PC-9 (cell line): ENCODE measurements at regions not wholly inside any gene's neighbourhood (a gene's known extent, or its start where the extent isn't known, plus 50 kb on each side); places are given as distances from the start of the nearest gene placed in this dataset.
A peak's percentile ranks its signal among the peaks of the same experiment; 100 is the strongest.

ENCODE experiments used
- BruUV-seq: library from RNA; stranded (reverse); fragments of 400-500 nt; replicated peaks from 2 replicates; lab custom pipeline; 2021; lab: Mats Ljungman, UMichigan
- CTCF ChIA-PET: fragments of 300-600 bp; sonication (Branson Sonifier 250); formaldehyde crosslinking; loops from one replicate; lab custom pipeline; 2022; ENCODE audit warnings: antibody characterized with exemption; lab: Charles Lee
- POLR2A ChIA-PET: fragments of 300-600 bp; sonication (Branson Sonifier 250); formaldehyde crosslinking; loops from one replicate; lab custom pipeline; 2022; ENCODE audit warnings: antibody characterized with exemption; ENCODE audit not compliant: unreplicated experiment; lab: Charles Lee
- DNase-seq, 2 experiments: peaks; one replicate each; pipeline versions ENCODE4 v3.0.0 to v3.0.0-alpha.2; 2015 to 2022; ENCODE audit warnings: mixed read lengths in 1 of 2
- H2AFZ ChIP-seq: fragments of 200-600 bp; sonication (generic); 2 replicates; pipeline ENCODE4 v1.8.1; 2017; ENCODE audit warnings: antibody characterized with exemption
- H3F3A ChIP-seq: fragments of 200-600 bp; sonication (generic); 2 replicates; pipeline ENCODE4 v1.8.1; 2017; ENCODE audit warnings: antibody characterized with exemption, mild to moderate bottlenecking, low read depth; ENCODE audit not compliant: insufficient read depth
- H3K27ac ChIP-seq: fragments of 200-600 bp; sonication (generic); 2 replicates; pipeline ENCODE4 v1.6.1; 2016; ENCODE audit warnings: mixed run types
- H3K27me3 ChIP-seq: fragments of 200-600 bp; sonication (generic); 2 replicates; pipeline ENCODE4 v1.6.1; 2016; ENCODE audit warnings: low read depth, mixed run types; ENCODE audit not compliant: insufficient read depth
- H3K36me3 ChIP-seq: fragments of 200-600 bp; sonication (generic); 2 replicates; pipeline ENCODE4 v1.6.1; 2016; ENCODE audit warnings: low read depth, mixed run types
- H3K4me1 ChIP-seq: fragments of 200-600 bp; sonication (generic); replicated peaks from 2 replicates; pipeline ENCODE4 v1.6.1; 2016; ENCODE audit warnings: mixed run types; ENCODE audit not compliant: insufficient read depth
- H3K4me2 ChIP-seq: fragments of 200-600 bp; sonication (generic); 2 replicates; pipeline ENCODE4 v1.6.1; 2017; ENCODE audit warnings: mixed run types
- H3K4me3 ChIP-seq: fragments of 200-600 bp; sonication (generic); 2 replicates; pipeline ENCODE4 v1.6.1; 2016; ENCODE audit warnings: mixed run types
- H3K79me2 ChIP-seq: fragments of 200-600 bp; sonication (generic); 2 replicates; pipeline ENCODE4 v1.6.1; 2017; ENCODE audit warnings: low read depth, mixed run types
- H3K9me2 ChIP-seq: fragments of 200-600 bp; sonication (generic); 2 replicates; pipeline ENCODE4 v1.8.1; 2017; ENCODE audit warnings: mild to moderate bottlenecking; ENCODE audit not compliant: insufficient read depth
- H3K9me3 ChIP-seq: fragments of 200-600 bp; sonication (generic); 2 replicates; pipeline ENCODE4 v1.8.1; 2016; ENCODE audit warnings: low read depth; ENCODE audit not compliant: insufficient read depth
- H4K20me1 ChIP-seq: fragments of 200-600 bp; sonication (generic); 2 replicates; pipeline ENCODE4 v1.8.1; 2017; ENCODE audit not compliant: insufficient read depth
- EZH2 ChIP-seq: fragments of 200-600 bp; sonication (generic); IDR thresholded peaks from 2 replicates; pipeline ENCODE4 v1.8.0; 2017; ENCODE audit warnings: antibody characterized with exemption, low read depth
- intact Hi-C: fragments of 100-400 bp; cut with micrococcal nuclease; formaldehyde crosslinking; loops from one replicate; pipeline ENCODE4 v1.10.0; 2022; ENCODE audit not compliant: unreplicated experiment
- TF ChIP-seq, protein P1 (sequence below): fragments of 200-600 bp; sonication (generic); conservative IDR thresholded peaks from 2 replicates; pipeline ENCODE4 v1.6.1; 2017; ENCODE audit warnings: mixed run types, antibody characterized with exemption, mild to moderate bottlenecking, moderate library complexity

DNA sequence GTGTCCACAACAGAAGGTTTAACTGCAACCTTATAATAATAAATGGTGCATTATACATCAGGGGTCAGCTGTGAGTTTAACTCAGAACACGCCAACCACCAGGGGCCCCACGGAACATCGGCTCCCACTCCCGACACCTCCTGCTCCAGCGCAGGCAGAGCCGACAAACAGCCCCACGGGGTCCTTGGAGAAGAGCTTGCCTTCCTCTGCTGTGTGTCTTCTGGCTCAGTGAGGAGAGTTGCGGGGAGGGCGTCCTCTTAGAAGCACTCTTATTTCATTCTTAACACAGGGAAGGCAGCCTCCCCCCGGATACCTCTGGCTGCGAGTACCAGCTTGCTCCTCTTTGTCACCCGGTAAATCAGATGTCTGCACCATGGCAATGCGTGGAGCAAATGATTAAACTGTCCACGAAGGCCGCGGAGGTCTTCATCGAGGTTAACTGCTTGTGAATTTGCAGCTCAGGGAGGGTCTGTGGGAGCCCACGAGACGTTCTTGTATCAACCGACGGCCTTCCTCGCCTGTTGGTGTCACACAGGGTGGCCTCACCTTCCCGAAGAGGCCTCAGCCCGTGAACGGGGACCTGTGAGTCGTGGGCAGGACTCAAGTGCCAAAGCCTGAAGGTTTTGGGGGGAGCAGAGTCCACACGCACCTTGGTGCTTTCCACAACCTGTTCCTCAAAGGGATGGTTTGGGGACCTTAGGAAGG lies 464.0 kb downstream of the BRD1 start:
- no TSS peak for BruUV-seq
- intact Hi-C loops, result no loop called here
- H3K4me3 ChIP-seq, result no peak overlapping the region
- no peak overlapping the region for H2AFZ ChIP-seq
- H3K9me3 ChIP-seq, result no peaks in the 10 kb centered on the region
- no peaks in the 10 kb centered on the region for H3K4me1 ChIP-seq
- H3F3A ChIP-seq, result no peaks in the 10 kb centered on the region
- ChIA-PET CTCF (no interaction called here), POLR2A (no interaction called here)
- H3K36me3 ChIP-seq, result no peaks in the 10 kb centered on the region
- no peak overlapping the region for H3K4me2 ChIP-seq
- TF ChIP-seq EZH2, result peak; percentile 77; the same call in 1 of the 2 replicates
- TF ChIP-seq, protein P1, sequence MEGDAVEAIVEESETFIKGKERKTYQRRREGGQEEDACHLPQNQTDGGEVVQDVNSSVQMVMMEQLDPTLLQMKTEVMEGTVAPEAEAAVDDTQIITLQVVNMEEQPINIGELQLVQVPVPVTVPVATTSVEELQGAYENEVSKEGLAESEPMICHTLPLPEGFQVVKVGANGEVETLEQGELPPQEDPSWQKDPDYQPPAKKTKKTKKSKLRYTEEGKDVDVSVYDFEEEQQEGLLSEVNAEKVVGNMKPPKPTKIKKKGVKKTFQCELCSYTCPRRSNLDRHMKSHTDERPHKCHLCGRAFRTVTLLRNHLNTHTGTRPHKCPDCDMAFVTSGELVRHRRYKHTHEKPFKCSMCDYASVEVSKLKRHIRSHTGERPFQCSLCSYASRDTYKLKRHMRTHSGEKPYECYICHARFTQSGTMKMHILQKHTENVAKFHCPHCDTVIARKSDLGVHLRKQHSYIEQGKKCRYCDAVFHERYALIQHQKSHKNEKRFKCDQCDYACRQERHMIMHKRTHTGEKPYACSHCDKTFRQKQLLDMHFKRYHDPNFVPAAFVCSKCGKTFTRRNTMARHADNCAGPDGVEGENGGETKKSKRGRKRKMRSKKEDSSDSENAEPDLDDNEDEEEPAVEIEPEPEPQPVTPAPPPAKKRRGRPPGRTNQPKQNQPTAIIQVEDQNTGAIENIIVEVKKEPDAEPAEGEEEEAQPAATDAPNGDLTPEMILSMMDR, result no peak
- H3K27me3 ChIP-seq, result peaks cover 95% of the 10 kb centered on the region
- 0 out of 2 replicates have a peak, but pooled peaks cover 13% of the 10 kb centered on the region for H4K20me1 ChIP-seq
- no peak for DNase-seq
- no peaks in the 10 kb centered on the region for H3K79me2 ChIP-seq
- no peaks in the 10 kb centered on the region for H3K9me2 ChIP-seq
- H3K27ac ChIP-seq, result no peak overlapping the region

DNA sequence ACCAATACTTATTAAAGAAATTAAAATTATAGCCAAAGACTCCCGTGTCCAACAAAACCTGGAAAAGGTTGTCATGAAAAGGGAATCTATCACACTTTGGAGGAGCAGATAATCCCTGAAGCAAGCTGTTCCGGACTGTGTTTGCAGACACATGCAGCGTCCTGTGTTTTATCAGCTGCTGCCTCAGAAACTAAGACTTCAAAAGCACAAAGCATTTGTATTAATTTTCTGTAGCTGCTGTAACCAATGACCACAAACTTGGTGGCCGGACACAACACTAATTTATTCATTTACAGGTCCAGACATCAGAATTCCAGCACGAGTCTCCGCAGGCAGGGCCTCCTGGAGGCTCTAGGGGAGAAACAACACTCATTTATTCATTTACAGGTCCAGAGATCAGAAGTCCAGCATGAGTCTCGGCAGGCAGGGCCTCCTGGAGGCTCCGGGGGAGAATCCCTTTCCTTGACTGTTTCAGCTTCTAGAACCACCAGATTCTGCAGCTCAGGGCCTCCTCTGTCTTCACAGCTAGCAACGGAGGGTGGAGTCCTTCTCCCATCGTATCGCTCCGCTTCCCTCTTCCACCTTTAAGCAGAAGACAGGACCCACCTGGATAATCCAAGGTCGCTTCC lies 465.3 kb downstream of the BRD1 start:
- H3K36me3 ChIP-seq, result no peaks in the 10 kb centered on the region
- POLR2A ChIA-PET, result no interaction called here
- no peaks in the 10 kb centered on the region for H3K9me3 ChIP-seq
- CTCF ChIA-PET, result no interaction called here
- no peak overlapping the region for H3K27ac ChIP-seq
- TF ChIP-seq EZH2, result no peak
- TF ChIP-seq, protein P1, result no peak
- no peaks in the 10 kb centered on the region for H3F3A ChIP-seq
- H3K9me2 ChIP-seq, result no peaks in the 10 kb centered on the region
- H4K20me1 ChIP-seq, result peaks cover 13% of the 10 kb centered on the region; the same call in 1 of the 2 replicates
- no peaks in the 10 kb centered on the region for H3K4me1 ChIP-seq
- H2AFZ ChIP-seq, result no peak overlapping the region
- H3K4me3 ChIP-seq, result no peak overlapping the region
- H3K79me2 ChIP-seq, result no peaks in the 10 kb centered on the region
- no TSS peak for BruUV-seq
- intact Hi-C loops, result no loop called here
- H3K4me2 ChIP-seq, result no peak overlapping the region
- no peak for DNase-seq
- peaks cover 95% of the 10 kb centered on the region for H3K27me3 ChIP-seq

DNA sequence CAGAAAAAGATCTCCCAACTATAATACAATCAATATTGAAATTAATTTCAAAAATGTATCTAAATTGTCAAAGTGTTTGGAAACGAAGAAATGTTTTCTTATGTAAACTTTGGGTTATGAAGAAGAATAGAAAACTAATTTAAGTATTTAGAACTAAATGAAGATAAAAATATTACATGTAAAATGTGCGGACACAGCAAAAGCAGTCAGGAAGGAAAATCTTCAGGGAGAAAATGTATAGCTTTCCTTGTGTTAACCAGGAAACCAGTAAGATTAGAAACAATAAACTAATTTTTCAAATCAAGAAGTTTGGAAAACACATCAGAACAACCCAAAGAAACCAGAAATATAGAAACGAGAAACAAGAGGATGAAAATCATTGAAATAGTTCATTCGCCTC lies 466.5 kb downstream of the BRD1 start:
- no peak overlapping the region for H2AFZ ChIP-seq
- no peaks in the 10 kb centered on the region for H3K9me2 ChIP-seq
- BruUV-seq, result no TSS peak
- no peaks in the 10 kb centered on the region for H3K36me3 ChIP-seq
- no peaks in the 10 kb centered on the region for H3K9me3 ChIP-seq
- no peak overlapping the region for H3K4me2 ChIP-seq
- H3F3A ChIP-seq, result no peaks in the 10 kb centered on the region
- H4K20me1 ChIP-seq, result peaks cover 13% of the 10 kb centered on the region; the same call in 1 of the 2 replicates
- no peak overlapping the region for H3K27ac ChIP-seq
- ChIA-PET POLR2A (interaction anchor here (0.7 kb wide), 1 partner anchor 274 kb away, joined by 3 read pairs; no protein-coding TSS in a partner anchor), CTCF (no interaction called here)
- DNase-seq, result no peak
- no peaks in the 10 kb centered on the region for H3K79me2 ChIP-seq
- no peak for TF ChIP-seq EZH2
- TF ChIP-seq, protein P1, result no peak
- intact Hi-C loops, result no loop called here
- peaks cover 95% of the 10 kb centered on the region for H3K27me3 ChIP-seq
- no peaks in the 10 kb centered on the region for H3K4me1 ChIP-seq
- no peak overlapping the region for H3K4me3 ChIP-seq
